Epithelial cell of proximal tubule (primary cell): ENCODE measurements at regions not wholly inside any gene's neighbourhood (a gene's known extent, or its start where the extent isn't known, plus 50 kb on each side); places are given as distances from the start of the nearest gene placed in this dataset.

Experiments used
- DNase-seq: peaks from one replicate; pipeline ENCODE4 v3.0.0-alpha.2; 2011; ENCODE audit warnings: low read depth
- H3K4me3 ChIP-seq: 2 replicates; pipeline ENCODE4 v1.5.1; 2011; ENCODE audit warnings: low read depth, mild to moderate bottlenecking, low read length
- CTCF ChIP-seq: conservative IDR thresholded peaks from 2 replicates; pipeline ENCODE4 v1.5.1; 2012; ENCODE audit warnings: low read depth, mild to moderate bottlenecking, low read length

- DNase-seq = no peak
- TF ChIP-seq CTCF = no peak
- H3K4me3 ChIP-seq = no peak overlapping the region
Measured at GRCh38 chr2:137729305-137729704, 235.0 kb upstream of the HNMT start.

GRCh38 chr2:137737559-137737958, 226.7 kb upstream of the HNMT start:
- no peak for DNase-seq
- TF ChIP-seq CTCF = no peak
- H3K4me3 ChIP-seq = no peak overlapping the region

GRCh38 chr2:137741784-137742362, 222.4 kb upstream of the HNMT start:
- no peak for TF ChIP-seq CTCF
- H3K4me3 ChIP-seq = no peak overlapping the region
- DNase-seq = no peak

- no peak for DNase-seq
- H3K4me3 ChIP-seq = no peak overlapping the region
- TF ChIP-seq CTCF = no peak
Measured at GRCh38 chr2:137747509-137747908, 216.8 kb upstream of the HNMT start.

GRCh38 chr2:137748533-137748932, 215.7 kb upstream of the HNMT start:
- no peak overlapping the region for H3K4me3 ChIP-seq
- no peak for DNase-seq
- TF ChIP-seq CTCF = no peak

- H3K4me3 ChIP-seq = no peak overlapping the region
- DNase-seq = no peak
- TF ChIP-seq CTCF = no peak
Measured at GRCh38 chr2:137764646-137765045, 199.6 kb upstream of the HNMT start.

GRCh38 chr2:137769406-137769805, 194.9 kb upstream of the HNMT start:
- H3K4me3 ChIP-seq = no peak overlapping the region
- TF ChIP-seq CTCF = no peak
- no peak for DNase-seq
